Activated B cell treated with CpG ODN at 0.5 μM for 24 hours (primary cell): ENCODE measurements at regions not wholly inside any gene's neighbourhood (a gene's known extent, or its start where the extent isn't known, plus 50 kb on each side); places are given as distances from the start of the nearest gene placed in this dataset.

ENCODE experiments used
- ATAC-seq: fragments of 200-7000 bp; cut with Tn5 transposase; one replicate; pipeline ENCODE4 v1.10.0; 2021; ENCODE audit warnings: low read depth, mild to moderate bottlenecking, moderate library complexity
- CTCF ChIA-PET: fragments of 350-600 bp; sonication (Branson Sonifier 250); formaldehyde crosslinking; loops from one replicate; lab custom pipeline; 2021; ENCODE audit warnings: antibody characterized with exemption; lab: Charles Lee
- POLR2A ChIA-PET: fragments of 350-600 bp; sonication (Branson Sonifier 250); formaldehyde crosslinking; loops from one replicate; lab custom pipeline; 2021; ENCODE audit warnings: antibody characterized with exemption; lab: Charles Lee
- DNase-seq: peaks from one replicate; pipeline ENCODE4 v3.0.0; 2022
- H3K27ac Mint-ChIP-seq: one replicate; pipeline ENCODE4 v1.8.0; 2020; ENCODE audit warnings: mixed read lengths
- H3K27me3 Mint-ChIP-seq: one replicate; pipeline ENCODE4 v1.8.0; 2021; ENCODE audit warnings: mixed read lengths
- H3K36me3 Mint-ChIP-seq: one replicate; pipeline ENCODE4 v1.8.0; 2021; ENCODE audit warnings: low read depth, mixed read lengths
- H3K4me1 Mint-ChIP-seq: one replicate; pipeline ENCODE4 v1.8.0; 2021; ENCODE audit warnings: mixed read lengths
- H3K4me3 Mint-ChIP-seq: one replicate; pipeline ENCODE4 v1.8.0; 2020; ENCODE audit warnings: mild to moderate bottlenecking, mixed read lengths
- H3K9me3 Mint-ChIP-seq: one replicate; pipeline ENCODE4 v1.8.0; 2020; ENCODE audit warnings: mixed read lengths
- intact Hi-C: fragments of 100-400 bp; cut with micrococcal nuclease; formaldehyde crosslinking; loops from one replicate; pipeline ENCODE4 v1.15.1; 2024
- TF ChIP-seq, protein P1 (sequence below): fragments of 200-600 bp; IDR thresholded peaks from one replicate; pipeline ENCODE4 v1.8.0; 2022; ENCODE audit warnings: antibody characterized with exemption, mild to moderate bottlenecking

DNA sequence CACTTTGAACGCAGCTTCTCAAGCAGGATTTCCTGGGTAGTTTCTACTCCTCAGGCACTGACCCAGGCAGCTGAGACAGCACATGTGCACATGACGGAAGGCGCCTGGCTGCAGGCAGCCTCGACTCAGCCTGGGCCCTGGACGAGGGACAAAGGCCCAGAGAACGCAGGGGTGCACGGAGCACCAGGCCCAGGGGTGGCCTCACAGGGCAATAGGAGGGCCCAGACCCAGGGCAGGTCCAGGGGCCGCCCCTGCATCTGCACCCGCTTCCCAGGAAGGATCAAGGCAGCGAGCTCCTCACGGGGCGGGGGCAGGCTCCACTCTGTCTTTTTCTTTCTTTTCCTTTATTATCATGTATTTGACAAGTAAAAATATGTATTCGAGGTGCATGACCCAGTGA, 208.4 kb downstream of the BRD1 start:
- ChIA-PET POLR2A (no interaction called here), CTCF (no interaction called here)
- Mint-ChIP-seq H3K27me3 (no peaks in the 10 kb centered on the region), H3K36me3 (peaks cover 6% of the 10 kb centered on the region), H3K4me1 (no peaks in the 10 kb centered on the region), H3K27ac (no peak overlapping the region), H3K4me3 (no peak overlapping the region), H3K9me3 (no peaks in the 10 kb centered on the region)
- DNase-seq: no peak
- TF ChIP-seq, protein P1, sequence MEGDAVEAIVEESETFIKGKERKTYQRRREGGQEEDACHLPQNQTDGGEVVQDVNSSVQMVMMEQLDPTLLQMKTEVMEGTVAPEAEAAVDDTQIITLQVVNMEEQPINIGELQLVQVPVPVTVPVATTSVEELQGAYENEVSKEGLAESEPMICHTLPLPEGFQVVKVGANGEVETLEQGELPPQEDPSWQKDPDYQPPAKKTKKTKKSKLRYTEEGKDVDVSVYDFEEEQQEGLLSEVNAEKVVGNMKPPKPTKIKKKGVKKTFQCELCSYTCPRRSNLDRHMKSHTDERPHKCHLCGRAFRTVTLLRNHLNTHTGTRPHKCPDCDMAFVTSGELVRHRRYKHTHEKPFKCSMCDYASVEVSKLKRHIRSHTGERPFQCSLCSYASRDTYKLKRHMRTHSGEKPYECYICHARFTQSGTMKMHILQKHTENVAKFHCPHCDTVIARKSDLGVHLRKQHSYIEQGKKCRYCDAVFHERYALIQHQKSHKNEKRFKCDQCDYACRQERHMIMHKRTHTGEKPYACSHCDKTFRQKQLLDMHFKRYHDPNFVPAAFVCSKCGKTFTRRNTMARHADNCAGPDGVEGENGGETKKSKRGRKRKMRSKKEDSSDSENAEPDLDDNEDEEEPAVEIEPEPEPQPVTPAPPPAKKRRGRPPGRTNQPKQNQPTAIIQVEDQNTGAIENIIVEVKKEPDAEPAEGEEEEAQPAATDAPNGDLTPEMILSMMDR: no peak
- intact Hi-C loops: no loop called here
- ATAC-seq: no peak

DNA sequence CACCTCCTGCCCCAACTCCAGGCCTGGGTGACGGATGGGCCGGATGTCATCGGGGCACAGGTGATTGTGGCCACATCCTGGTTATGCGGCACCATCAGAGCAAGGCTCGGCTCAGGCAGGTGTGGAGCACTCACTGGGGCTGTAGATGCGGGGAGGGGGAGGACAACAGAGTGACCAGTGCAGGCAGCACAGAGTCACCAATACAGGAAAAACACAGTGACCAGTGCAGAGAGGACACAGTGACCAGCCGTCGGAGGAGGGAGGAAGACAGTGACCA, 209.1 kb downstream of the BRD1 start:
- Mint-ChIP-seq H3K4me1 (no peaks in the 10 kb centered on the region), H3K27me3 (no peaks in the 10 kb centered on the region), H3K4me3 (no peak overlapping the region), H3K36me3 (peaks cover 8% of the 10 kb centered on the region), H3K9me3 (no peaks in the 10 kb centered on the region), H3K27ac (no peak overlapping the region)
- intact Hi-C loops: no loop called here
- DNase-seq (no peak), ATAC-seq (no peak)
- POLR2A ChIA-PET: no interaction called here
- CTCF ChIA-PET: no interaction called here
- TF ChIP-seq, protein P1: no peak

DNA sequence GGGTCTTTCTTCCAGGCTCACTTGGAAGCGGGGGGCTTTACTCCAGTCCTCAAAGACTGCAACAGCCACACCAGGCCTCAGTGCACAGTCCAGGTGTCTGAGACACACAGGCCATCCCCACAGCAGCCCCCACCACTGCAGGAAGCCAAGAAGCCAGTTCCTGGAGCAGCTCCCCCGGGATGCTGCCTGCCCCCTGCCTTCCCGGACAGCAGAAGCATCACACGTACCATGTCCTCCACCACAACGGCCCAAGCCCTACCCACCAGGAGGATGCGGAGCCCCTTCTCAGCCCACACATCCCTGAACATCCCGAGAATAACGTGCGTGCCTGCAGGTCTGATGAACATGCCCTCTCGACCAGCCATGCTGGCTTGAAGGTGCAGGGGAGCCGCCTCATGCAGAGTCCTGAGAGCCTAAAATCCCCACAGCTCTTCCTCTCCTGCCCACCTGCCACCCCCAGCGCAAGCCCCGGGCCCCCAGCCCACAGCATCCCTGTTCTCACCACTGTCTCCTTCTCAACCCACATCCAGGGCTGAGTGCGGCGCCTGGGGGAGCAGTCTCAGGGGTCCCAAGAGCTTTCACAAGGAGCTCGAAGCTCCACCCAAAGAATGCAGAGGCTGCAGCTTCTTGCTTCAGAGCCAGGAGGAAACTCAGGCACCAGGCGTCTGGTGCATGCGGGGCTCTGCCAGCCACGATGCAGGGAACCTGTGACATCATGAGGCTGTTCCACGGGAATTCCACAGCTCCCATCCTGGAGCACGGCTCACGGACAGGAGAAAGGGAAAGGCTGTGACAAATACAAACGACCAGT, 209.6 kb downstream of the BRD1 start:
- Mint-ChIP-seq H3K9me3 (peaks cover 2% of the 10 kb centered on the region), H3K4me3 (no peak overlapping the region), H3K27ac (no peak overlapping the region), H3K4me1 (no peaks in the 10 kb centered on the region), H3K36me3 (peaks cover 14% of the 10 kb centered on the region), H3K27me3 (no peaks in the 10 kb centered on the region)
- intact Hi-C loops: no loop called here
- POLR2A ChIA-PET: no interaction called here
- no peak for ATAC-seq
- CTCF ChIA-PET: no interaction called here
- TF ChIP-seq, protein P1: no peak
- no peak for DNase-seq

DNA sequence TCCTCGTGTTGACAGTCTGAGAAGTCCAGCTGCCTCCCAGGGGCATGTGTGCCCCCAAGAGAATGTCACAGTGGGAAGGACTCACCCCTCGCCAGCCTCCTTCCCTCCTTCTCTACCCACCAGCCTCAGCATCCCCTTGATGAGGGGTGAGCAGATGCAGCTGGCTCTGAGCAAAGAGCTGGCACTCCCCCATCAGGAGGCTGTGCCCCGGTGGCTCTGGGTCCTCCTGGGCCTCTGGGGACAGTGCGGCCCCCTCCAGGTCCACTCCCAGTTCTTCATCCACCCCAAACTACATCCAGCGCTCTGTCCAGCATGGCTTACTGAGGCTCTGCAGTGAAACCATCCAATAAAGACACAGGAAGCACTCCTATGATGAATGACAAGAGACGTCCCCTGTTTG, 210.4 kb downstream of the BRD1 start:
- Mint-ChIP-seq H3K4me3 (no peak overlapping the region), H3K27me3 (no peaks in the 10 kb centered on the region), H3K9me3 (peaks cover 7% of the 10 kb centered on the region), H3K4me1 (no peaks in the 10 kb centered on the region), H3K36me3 (peaks cover 19% of the 10 kb centered on the region), H3K27ac (no peak overlapping the region)
- ATAC-seq: no peak
- ChIA-PET CTCF (no interaction called here), POLR2A (no interaction called here)
- TF ChIP-seq, protein P1: no peak
- no peak for DNase-seq
- intact Hi-C loops: no loop called here

DNA sequence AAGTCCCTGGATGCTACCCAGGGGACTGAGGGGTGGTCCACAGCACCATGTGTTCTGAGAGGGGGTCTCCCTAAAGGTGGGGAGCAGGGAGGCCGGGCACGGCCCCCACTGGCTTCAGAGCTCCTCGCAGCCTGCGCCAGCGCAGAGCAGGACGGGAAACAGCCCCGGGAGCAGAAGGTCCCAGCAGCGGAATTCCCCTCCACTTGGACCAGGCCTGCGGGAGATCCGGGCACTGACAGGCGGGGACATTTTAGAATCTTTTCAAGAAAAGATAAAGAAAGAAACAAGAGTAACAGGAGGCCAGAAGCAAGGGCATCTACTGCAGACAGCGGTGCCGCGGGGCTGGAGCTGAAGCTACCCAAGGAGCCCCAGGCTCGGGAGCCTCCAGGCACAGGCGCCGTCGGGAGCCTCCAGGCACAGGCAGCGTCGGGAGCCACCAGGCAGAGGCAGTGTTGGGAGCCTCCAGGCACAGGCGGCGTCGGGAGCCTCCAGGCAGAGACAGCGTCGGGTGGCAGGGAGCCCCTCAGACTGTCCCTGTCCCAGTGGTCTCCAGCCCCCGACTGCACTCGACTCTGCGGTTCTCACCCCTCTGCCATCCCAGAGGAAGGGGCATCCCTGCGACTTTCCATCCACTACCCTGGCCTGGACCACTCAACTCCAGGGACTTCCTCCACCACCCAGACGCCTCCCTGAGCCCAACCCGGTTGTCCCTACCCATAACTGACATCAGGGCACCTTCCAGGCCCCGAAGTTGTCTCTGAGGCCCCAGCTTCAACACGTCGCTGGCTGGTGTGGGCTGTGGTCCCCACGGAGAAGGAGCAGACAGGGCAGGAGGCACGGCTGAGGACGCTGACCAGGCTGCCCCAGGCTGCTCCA, 211.1 kb downstream of the BRD1 start:
- TF ChIP-seq, protein P1: no peak
- ChIA-PET POLR2A (no interaction called here), CTCF (no interaction called here)
- Mint-ChIP-seq H3K4me1 (no peaks in the 10 kb centered on the region), H3K9me3 (peaks cover 7% of the 10 kb centered on the region), H3K4me3 (no peak overlapping the region), H3K36me3 (peaks cover 19% of the 10 kb centered on the region), H3K27ac (no peak overlapping the region), H3K27me3 (no peaks in the 10 kb centered on the region)
- no peak for DNase-seq
- intact Hi-C loops: no loop called here
- no peak for ATAC-seq
